Prostate gland (tissue), 2 donors: ENCODE measurements at regions not wholly inside any gene's neighbourhood (a gene's known extent, or its start where the extent isn't known, plus 50 kb on each side); places are given as distances from the start of the nearest gene placed in this dataset.
"Not testable (repeated sequence)": the region's sequence is repeated elsewhere in the genome, so short reads cannot be mapped to it uniquely, and the experiment has no call there.

ENCODE experiments used
- DNase-seq: peaks from one replicate; pipeline ENCODE4 v3.0.0-alpha.2; 2019; ENCODE audit warnings: low spot score
- H3K27ac ChIP-seq, 2 donors: fragments of 200-600 bp; sonication (generic); 2 replicates each; pipeline ENCODE4 v1.5.1; 2017 to 2019
- H3K27me3 ChIP-seq: fragments of 200-600 bp; sonication (generic); replicated peaks from 2 replicates; pipeline ENCODE4 v1.5.1; 2019; ENCODE audit not compliant: insufficient read depth
- H3K36me3 ChIP-seq, 2 donors: fragments of 200-600 bp; sonication (generic); 1 replicate in 1 of 2; 2 replicates in 1 of 2; pipeline versions ENCODE4 v1.5.1 to v1.8.1; 2017 to 2019
- H3K4me1 ChIP-seq: fragments of 200-600 bp; sonication (generic); replicated peaks from 2 replicates; pipeline ENCODE4 v1.5.1; 2019
- H3K4me3 ChIP-seq, 2 donors: fragments of 200-600 bp; sonication (generic); 2 replicates each; pipeline ENCODE4 v1.5.1; 2017 to 2019
- H3K9me3 ChIP-seq: fragments of 200-600 bp; sonication (generic); 2 replicates; pipeline ENCODE4 v1.5.1; 2017
- POLR2A ChIP-seq: fragments of 450-650 bp; IDR thresholded peaks from one replicate; pipeline ENCODE4 v1.6.1; 2016; ENCODE audit warnings: antibody characterized with exemption, mild to moderate bottlenecking
- POLR2AphosphoS5 ChIP-seq: sonication (generic); formaldehyde crosslinking; IDR thresholded peaks from one replicate; pipeline ENCODE4 v1.6.1; 2017; ENCODE audit warnings: antibody characterized with exemption
- WGBS: methylation state at CpG from one replicate; pipeline ENCODE4 v1.1.5; 2018; 5-methylcytosine and 5-hydroxymethylcytosine counted together
- intact Hi-C: fragments of 100-400 bp; cut with DNase I; formaldehyde crosslinking; loops from one replicate; pipeline ENCODE4 v1.14.2; 2022
- TF ChIP-seq, protein P1 (sequence below), 4 experiments: fragments of 200-600 bp in 2 of 4; fragments of 450-650 bp in 2 of 4; sonication (generic) in 2 of 4; IDR thresholded peaks; 1 replicate in 3 of 4; 2 replicates in 1 of 4; pipeline ENCODE4 v1.5.1; 2016 to 2019; ENCODE audit warnings: antibody characterized with exemption in 4 of 4, mild to moderate bottlenecking in 2 of 4, moderate library complexity in 2 of 4

DNA sequence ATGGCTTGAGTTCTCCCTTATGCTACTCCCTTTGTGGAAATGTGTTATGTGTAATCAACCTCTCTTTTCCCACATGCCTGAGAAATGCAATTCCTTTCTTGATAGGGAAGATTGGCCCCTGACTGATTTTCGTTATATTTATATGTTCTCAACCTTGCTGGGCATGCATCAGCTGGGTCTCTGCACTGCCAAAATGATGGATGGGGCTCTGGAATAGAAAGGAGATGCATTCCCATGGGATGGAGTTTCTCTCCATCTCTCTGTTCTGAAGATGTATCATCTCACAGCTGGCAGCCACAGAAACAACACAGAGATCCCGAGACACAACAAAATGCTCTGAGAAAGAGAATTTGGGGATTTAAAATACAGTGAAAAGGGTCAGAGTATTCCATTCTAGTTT, 327.7 kb upstream of the LMCD1 start:
- H3K4me3 ChIP-seq: no peak overlapping the region
- no peak overlapping the region for H3K27ac ChIP-seq
- H3K4me1 ChIP-seq: no peaks in the 10 kb centered on the region
- 50% methylated on average over 2 of the region's 2 CpGs for WGBS
- no peak for TF ChIP-seq POLR2AphosphoS5
- TF ChIP-seq, protein P1, sequence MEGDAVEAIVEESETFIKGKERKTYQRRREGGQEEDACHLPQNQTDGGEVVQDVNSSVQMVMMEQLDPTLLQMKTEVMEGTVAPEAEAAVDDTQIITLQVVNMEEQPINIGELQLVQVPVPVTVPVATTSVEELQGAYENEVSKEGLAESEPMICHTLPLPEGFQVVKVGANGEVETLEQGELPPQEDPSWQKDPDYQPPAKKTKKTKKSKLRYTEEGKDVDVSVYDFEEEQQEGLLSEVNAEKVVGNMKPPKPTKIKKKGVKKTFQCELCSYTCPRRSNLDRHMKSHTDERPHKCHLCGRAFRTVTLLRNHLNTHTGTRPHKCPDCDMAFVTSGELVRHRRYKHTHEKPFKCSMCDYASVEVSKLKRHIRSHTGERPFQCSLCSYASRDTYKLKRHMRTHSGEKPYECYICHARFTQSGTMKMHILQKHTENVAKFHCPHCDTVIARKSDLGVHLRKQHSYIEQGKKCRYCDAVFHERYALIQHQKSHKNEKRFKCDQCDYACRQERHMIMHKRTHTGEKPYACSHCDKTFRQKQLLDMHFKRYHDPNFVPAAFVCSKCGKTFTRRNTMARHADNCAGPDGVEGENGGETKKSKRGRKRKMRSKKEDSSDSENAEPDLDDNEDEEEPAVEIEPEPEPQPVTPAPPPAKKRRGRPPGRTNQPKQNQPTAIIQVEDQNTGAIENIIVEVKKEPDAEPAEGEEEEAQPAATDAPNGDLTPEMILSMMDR (IDR thresholded peaks at IDR 0.05): no peak
- no peak for TF ChIP-seq POLR2A
- no peak for DNase-seq
- intact Hi-C loops: no loop called here
- no peaks in the 10 kb centered on the region for H3K27me3 ChIP-seq
- H3K9me3 ChIP-seq: no peaks in the 10 kb centered on the region
- H3K36me3 ChIP-seq: no peaks in the 10 kb centered on the region

DNA sequence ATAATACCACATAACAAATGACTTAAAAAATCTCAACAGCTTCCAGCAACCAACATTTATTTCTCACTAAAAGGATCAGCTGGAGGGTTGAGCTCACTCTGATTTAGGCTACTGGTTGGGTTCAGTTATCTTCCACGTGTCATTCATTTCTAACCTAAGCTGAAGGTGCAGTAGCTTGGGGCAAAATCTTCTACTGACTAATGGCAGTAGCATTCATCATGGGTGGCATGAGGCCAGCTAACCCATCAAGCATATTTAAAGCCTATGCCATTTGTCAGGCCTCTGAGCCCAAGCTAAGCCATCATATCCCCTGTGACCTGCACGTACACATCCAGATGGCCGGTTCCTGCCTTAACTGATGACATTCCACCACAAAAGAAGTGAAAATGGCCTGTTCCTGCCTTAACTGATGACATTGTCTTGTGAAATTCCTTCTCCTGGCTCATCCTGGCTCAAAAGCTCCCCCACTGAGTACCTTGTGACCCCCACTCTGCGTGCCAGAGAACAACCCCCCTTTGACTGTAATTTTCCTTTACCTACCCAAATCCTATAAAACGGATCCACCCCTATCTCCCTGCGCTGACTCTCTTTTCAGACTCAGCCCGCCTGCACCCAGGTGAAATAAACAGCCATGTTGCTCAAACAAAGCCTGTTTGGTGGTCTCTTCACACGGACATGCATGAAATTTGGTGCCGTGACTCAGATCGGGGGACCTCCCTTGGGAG, 324.7 kb upstream of the LMCD1 start:
- intact Hi-C loops, H3K9me3 ChIP-seq, DNase-seq, H3K4me1 ChIP-seq, H3K27ac ChIP-seq, H3K27me3 ChIP-seq, H3K4me3 ChIP-seq, H3K36me3 ChIP-seq: not testable (repeated sequence)
- 80% methylated on average over 10 of the region's 10 CpGs for WGBS

DNA sequence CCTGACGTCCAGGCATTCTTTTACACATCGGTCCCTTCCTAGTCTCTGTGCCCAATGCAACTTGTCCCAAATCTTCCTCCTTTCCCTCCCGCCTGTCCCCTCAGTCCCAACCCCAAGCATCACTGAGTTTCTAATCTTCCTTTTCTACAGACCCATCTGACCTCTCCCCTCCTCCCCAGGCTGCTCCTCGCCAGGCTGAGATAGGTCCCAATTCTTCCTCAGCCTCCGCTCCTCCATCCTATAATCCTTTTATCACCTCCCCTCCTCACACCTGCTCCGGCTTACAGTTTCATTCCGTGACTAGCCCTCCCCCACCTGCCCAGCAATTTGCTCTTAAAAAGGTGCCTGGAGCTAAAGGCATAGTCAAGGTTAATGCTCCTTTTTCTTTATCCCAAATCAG, 323.1 kb upstream of the LMCD1 start:
- H3K9me3 ChIP-seq, H3K27me3 ChIP-seq, H3K27ac ChIP-seq, H3K4me1 ChIP-seq, intact Hi-C loops, H3K4me3 ChIP-seq, H3K36me3 ChIP-seq, DNase-seq: not testable (repeated sequence)
- WGBS: 57% methylated on average over 7 of the region's 7 CpGs

DNA sequence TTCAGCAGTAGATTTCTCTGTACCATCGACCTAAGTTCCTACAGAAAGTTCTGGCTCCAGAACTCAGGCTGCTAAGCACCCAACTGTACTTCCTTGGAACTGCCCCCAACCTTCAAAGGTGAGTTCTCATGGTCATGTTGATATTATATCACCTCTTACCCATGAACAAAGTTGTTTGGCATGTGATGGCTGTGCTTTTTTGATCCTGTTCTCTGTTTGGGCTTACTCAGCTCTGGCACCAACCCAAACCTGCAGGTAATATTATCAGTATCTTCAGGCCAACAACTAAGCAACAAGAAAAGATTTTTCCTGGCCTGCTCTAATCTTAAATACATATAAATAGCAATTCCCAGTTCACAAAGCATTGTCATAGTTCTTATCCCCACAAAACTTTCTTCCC, 318.7 kb upstream of the LMCD1 start:
- no peak overlapping the region for H3K4me3 ChIP-seq
- intact Hi-C loops: no loop called here
- WGBS: 90% methylated on average over 1 of the region's 1 CpG
- DNase-seq: no peak
- no peaks in the 10 kb centered on the region for H3K27me3 ChIP-seq
- H3K27ac ChIP-seq: no peak overlapping the region
- H3K9me3 ChIP-seq: no peaks in the 10 kb centered on the region
- H3K36me3 ChIP-seq: no peaks in the 10 kb centered on the region
- H3K4me1 ChIP-seq: no peaks in the 10 kb centered on the region
- TF ChIP-seq POLR2A (no peak), POLR2AphosphoS5 (no peak)
- TF ChIP-seq, protein P1 (IDR thresholded peaks at IDR 0.05): no peak

DNA sequence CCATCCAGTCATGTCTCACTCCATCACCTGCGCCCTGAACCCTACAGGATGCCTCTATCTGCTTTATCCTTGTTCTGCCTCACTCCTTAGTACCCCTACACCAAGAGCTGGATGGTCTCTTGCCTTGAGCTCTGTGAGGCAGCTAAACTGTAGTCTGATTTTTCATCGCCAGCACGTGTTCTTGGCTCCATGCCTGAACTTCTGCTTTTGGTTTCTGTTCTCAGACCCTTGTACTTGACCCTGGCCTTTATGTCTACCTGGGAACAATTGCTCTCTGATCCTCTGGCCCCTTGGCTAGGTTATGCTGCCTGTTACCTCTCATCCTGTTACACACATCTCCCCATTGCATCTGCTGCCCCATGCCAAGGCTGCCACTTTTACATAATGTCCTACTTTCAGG, 318.0 kb upstream of the LMCD1 start:
- no peak for DNase-seq
- H3K9me3 ChIP-seq: no peaks in the 10 kb centered on the region
- H3K27me3 ChIP-seq: no peaks in the 10 kb centered on the region
- WGBS: 64% methylated on average over 3 of the region's 3 CpGs
- intact Hi-C loops: no loop called here
- no peaks in the 10 kb centered on the region for H3K4me1 ChIP-seq
- H3K4me3 ChIP-seq: no peak overlapping the region
- no peaks in the 10 kb centered on the region for H3K36me3 ChIP-seq
- H3K27ac ChIP-seq: no peak overlapping the region
- TF ChIP-seq POLR2AphosphoS5 (no peak), POLR2A (no peak)
- TF ChIP-seq, protein P1 (IDR thresholded peaks at IDR 0.05): no peak

DNA sequence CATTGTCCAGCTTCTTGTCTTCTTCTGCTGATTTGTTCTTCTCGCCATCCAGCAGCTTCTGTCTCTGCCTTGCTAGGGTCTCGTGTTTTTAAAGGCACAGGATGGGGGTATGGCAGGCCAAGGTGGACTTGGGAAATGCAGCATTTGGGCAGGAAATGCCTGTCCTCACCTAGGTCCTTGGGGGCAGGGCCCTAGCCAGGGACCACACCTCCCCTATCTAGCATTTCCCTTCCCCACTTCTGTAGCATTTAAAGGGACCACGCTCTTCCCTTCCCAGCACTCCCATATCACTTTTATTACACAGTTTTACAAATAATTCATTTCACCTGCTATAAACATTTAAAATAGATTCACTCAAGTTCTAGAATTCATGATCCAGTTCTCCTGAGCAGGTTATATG, 315.4 kb upstream of the LMCD1 start:
- no peak overlapping the region for H3K27ac ChIP-seq
- no peak for DNase-seq
- intact Hi-C loops: no loop called here

More for the DNA sequence above, 315.4 kb upstream of the LMCD1 start:
- WGBS: 94% methylated on average over 3 of the region's 3 CpGs
- no peak overlapping the region for H3K4me3 ChIP-seq
- H3K9me3 ChIP-seq: no peaks in the 10 kb centered on the region
- no peaks in the 10 kb centered on the region for H3K36me3 ChIP-seq
- H3K27me3 ChIP-seq: no peaks in the 10 kb centered on the region
- no peaks in the 10 kb centered on the region for H3K4me1 ChIP-seq
- TF ChIP-seq, protein P1 (IDR thresholded peaks at IDR 0.05): no peak
- TF ChIP-seq POLR2AphosphoS5: no peak
- TF ChIP-seq POLR2A: no peak
